ENCODE measurements at regions not wholly inside any gene's neighbourhood (a gene's known extent, or its start where the extent isn't known, plus 50 kb on each side); places are given as distances from the start of the nearest gene placed in this dataset.

DNA sequence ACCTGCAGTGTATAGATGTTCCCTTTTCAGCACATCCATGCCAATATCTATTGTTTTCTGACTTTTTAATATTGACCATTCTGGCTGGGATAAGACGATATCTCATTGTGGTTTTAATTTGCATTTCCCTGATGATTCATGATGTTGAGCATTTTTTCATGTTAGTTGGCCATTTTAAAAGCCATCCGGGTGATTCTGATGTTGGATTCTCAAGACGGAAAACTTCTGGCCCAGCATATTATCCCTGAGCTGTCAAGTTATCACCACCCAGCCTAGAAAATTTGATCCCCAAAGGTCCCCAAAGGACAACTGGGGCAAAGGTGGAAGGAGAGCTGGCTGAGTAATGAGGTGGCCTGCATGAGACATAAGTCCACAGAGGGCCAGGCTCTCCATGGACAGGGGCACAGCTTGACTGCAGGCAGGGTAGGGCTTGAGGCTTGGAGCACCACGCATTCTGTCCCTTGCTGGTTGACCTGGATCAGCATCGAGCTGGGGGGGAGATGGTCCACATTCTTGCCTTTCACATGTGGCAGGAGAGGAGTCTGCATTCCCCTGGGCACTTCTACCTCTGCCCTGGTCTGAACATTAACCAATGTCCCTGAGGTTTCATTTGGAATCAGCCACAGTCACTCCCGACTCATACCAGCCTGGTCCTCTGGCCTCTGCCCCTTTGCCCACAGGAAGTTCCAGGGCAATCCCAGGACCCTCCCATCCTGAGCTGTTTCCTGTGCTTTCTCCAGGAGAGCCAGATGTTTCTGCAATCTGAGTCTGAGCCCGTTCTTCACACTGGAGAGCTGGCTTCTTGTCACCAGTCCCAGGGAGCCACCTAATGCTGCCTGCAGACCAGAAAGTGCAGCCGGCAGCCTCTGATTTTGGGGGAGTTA, 69.2 kb downstream of the ISG20 start:
- TF ChIP-seq, protein P1, sequence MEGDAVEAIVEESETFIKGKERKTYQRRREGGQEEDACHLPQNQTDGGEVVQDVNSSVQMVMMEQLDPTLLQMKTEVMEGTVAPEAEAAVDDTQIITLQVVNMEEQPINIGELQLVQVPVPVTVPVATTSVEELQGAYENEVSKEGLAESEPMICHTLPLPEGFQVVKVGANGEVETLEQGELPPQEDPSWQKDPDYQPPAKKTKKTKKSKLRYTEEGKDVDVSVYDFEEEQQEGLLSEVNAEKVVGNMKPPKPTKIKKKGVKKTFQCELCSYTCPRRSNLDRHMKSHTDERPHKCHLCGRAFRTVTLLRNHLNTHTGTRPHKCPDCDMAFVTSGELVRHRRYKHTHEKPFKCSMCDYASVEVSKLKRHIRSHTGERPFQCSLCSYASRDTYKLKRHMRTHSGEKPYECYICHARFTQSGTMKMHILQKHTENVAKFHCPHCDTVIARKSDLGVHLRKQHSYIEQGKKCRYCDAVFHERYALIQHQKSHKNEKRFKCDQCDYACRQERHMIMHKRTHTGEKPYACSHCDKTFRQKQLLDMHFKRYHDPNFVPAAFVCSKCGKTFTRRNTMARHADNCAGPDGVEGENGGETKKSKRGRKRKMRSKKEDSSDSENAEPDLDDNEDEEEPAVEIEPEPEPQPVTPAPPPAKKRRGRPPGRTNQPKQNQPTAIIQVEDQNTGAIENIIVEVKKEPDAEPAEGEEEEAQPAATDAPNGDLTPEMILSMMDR (IDR thresholded peaks at IDR 0.05; ENCODE audit: control extremely low read depth, extremely low read depth, low read depth, missing control alignments): no peak
- ChIA-PET POLR2A (no interaction called here), CTCF (interaction anchor here (1.3 to 6.1 kb wide), 3 partner anchors 9 to 231 kb away, joined by 4 to 33 read pairs (median 5); partner anchors contain the start of gene ISG20)
- DNase-seq (ENCODE audit: extremely low spot score): no peak

DNA sequence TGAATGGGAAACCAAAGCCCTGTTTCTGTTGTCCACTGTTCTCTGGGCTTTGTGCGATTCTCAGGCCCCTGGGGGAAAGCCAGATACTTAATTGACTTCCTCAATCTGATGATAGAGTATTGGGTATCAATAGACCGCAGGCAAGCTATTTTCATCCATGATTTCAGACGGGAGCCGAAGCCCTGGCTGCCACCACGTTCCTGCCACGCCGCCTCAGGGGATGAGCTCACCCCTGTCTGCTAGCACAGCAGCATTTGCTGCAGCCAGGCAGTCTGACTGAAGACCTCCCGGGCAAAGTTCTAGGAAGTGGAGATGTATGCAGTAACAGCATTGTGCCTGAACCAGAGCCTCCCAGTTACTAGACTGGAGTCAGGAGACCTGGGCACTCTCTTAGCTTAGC, 69.8 kb downstream of the ISG20 start:
- ChIA-PET POLR2A (no interaction called here), CTCF (interaction anchor here (1.3 to 6.1 kb wide), 3 partner anchors 10 to 232 kb away, joined by 4 to 33 read pairs (median 5); partner anchors contain the start of gene ISG20)
- TF ChIP-seq, protein P1 (IDR thresholded peaks at IDR 0.05; ENCODE audit: control extremely low read depth, extremely low read depth, low read depth, missing control alignments): no peak
- no peak for DNase-seq (ENCODE audit: extremely low spot score)

DNA sequence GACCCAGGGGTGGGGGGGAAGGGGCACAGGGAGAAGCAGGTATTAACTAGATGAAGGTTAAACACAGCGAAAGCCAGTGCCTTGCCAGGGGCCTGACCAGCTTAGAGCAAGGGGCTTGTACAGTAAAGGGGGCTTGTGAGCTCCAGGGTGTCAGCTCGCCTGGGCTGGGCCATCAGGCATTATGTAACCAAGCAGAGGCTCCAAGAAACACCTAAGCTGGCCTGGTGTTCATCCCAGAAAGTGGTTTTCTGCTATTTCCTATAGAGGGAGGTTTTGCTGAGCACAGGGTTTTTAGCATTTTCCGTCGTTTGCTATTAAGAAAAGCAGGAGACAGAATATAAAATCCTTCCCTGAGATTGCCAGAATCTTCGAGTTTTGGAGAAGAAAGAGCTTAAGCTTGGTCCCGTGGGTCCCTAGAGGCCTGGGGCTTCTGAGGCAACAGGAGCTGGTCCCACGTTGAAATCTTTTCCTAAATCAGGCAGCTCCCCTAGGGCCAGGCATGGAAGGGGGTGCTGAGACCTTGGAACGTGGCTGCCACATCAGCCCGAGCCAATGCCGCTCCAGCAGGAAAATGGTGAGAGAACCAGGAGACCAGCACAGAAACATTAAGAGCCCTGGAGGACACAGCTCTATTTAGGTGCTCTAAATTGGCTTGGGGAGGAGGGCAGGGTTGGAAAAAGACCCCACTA, 71.4 kb downstream of the ISG20 start:
- DNase-seq (ENCODE audit: extremely low spot score): no peak
- ChIA-PET POLR2A (no interaction called here), CTCF (interaction anchor here (1.4 to 6.1 kb wide), 3 partner anchors 11 to 496 kb away, joined by 3 to 33 read pairs (median 3); no protein-coding TSS in a partner anchor)
- TF ChIP-seq, protein P1 (IDR thresholded peaks at IDR 0.05; ENCODE audit: control extremely low read depth, extremely low read depth, low read depth, missing control alignments): no peak

GRCh38 chr15:88711806-88712205, 73.0 kb downstream of the ISG20 start:
- POLR2A ChIA-PET: no interaction called here
- CTCF ChIA-PET: interaction anchor here (1.5 to 6.1 kb wide), 2 partner anchors 13 to 495 kb away, joined by 3 to 33 read pairs; no protein-coding TSS in a partner anchor
- no peak for DNase-seq (ENCODE audit: extremely low spot score)
- TF ChIP-seq, protein P1 (IDR thresholded peaks at IDR 0.05; ENCODE audit: control extremely low read depth, extremely low read depth, low read depth, missing control alignments): no peak

DNA sequence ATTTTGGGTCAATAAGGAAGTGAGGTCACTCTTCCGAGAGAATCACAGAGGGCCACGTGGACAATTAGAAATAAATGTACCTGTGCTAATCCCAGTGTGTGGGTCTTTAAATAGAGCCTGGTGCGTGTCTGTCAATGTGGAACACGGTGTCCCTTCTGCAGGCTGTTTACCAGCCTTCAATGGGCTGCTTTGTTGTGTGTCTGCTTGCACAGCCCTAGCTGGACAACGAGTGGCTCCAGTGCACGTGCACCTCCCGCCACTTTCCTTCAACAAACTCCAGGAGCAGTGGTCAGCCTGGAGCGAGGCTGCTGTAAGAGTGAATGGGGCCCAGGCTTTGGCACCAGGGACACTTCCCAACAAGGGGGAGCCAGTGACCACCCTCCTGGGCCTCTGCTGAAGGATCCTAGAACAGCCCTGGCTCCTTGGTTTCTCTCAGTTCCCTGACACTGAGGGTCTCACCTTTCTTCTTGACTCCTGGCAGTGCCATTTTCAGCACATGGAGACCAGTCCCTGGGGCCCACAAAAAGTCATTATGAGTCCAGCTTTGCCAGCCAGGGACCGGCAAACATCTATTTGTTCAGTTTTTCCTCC, 76.1 kb downstream of the ISG20 start:
- POLR2A ChIA-PET: no interaction called here
- TF ChIP-seq, protein P1 (IDR thresholded peaks at IDR 0.05; ENCODE audit: control extremely low read depth, extremely low read depth, low read depth, missing control alignments): no peak
- CTCF ChIA-PET: no interaction called here
- no peak for DNase-seq (ENCODE audit: extremely low spot score)
